Neural progenitor cell (in vitro differentiated cells): ENCODE measurements at regions not wholly inside any gene's neighbourhood (a gene's known extent, or its start where the extent isn't known, plus 50 kb on each side); places are given as distances from the start of the nearest gene placed in this dataset.
"Not testable (repeated sequence)": the region's sequence is repeated elsewhere in the genome, so short reads cannot be mapped to it uniquely, and the experiment has no call there.

ENCODE experiments used
- DNase-seq: peaks from one replicate; pipeline ENCODE4 v3.0.0-alpha.2; 2016; ENCODE audit warnings: low spot score
- H2AFZ ChIP-seq: fragments of 200-600 bp; sonication (generic); replicated peaks from 2 replicates; pipeline ENCODE4 v1.6.1; 2016; ENCODE audit warnings: antibody characterized with exemption
- H3F3A ChIP-seq: fragments of 200-600 bp; sonication (generic); 2 replicates; pipeline ENCODE4 v1.6.1; 2016; ENCODE audit warnings: antibody characterized with exemption, low read depth
- H3K27ac ChIP-seq: fragments of 200-600 bp; sonication (generic); 2 replicates; pipeline ENCODE4 v1.5.1; 2016; ENCODE audit warnings: mild to moderate bottlenecking
- H3K27me3 ChIP-seq: fragments of 200-600 bp; sonication (generic); 2 replicates; pipeline ENCODE4 v1.6.1; 2016; ENCODE audit warnings: mild to moderate bottlenecking, moderate library complexity
- H3K36me3 ChIP-seq: fragments of 200-600 bp; sonication (generic); 2 replicates; pipeline ENCODE4 v1.5.1; 2016
- H3K4me1 ChIP-seq: fragments of 200-600 bp; sonication (generic); 2 replicates; pipeline ENCODE4 v1.6.1; 2016; ENCODE audit warnings: mixed run types
- H3K4me2 ChIP-seq: fragments of 200-600 bp; sonication (generic); 2 replicates; pipeline ENCODE4 v1.6.1; 2016
- H3K4me3 ChIP-seq: fragments of 200-600 bp; sonication (generic); 2 replicates; pipeline ENCODE4 v1.5.1; 2016
- H3K79me2 ChIP-seq: fragments of 200-600 bp; sonication (generic); 2 replicates; pipeline ENCODE4 v1.6.1; 2016; ENCODE audit warnings: low read depth
- H3K9ac ChIP-seq: fragments of 200-600 bp; sonication (generic); 2 replicates; pipeline ENCODE4 v1.6.1; 2016
- H3K9me3 ChIP-seq: fragments of 200-600 bp; sonication (generic); 2 replicates; pipeline ENCODE4 v1.5.1; 2016; ENCODE audit warnings: low read depth
- H4K20me1 ChIP-seq: fragments of 200-600 bp; sonication (generic); 2 replicates; pipeline ENCODE4 v1.6.1; 2016; ENCODE audit warnings: low read depth
- H3K27ac Mint-ChIP-seq: 3 replicates; pipeline ENCODE4 v1.8.0; 2021; ENCODE audit warnings: mixed read lengths
- H3K27me3 Mint-ChIP-seq: 2 replicates; pipeline ENCODE4 v1.8.0; 2022; ENCODE audit warnings: low read depth, mild to moderate bottlenecking, inconsistent platforms, moderate library complexity, mixed read lengths; ENCODE audit not compliant: insufficient read depth
- H3K36me3 Mint-ChIP-seq: 3 replicates; pipeline ENCODE4 v1.8.0; 2021; ENCODE audit warnings: mixed read lengths
- H3K4me1 Mint-ChIP-seq: 3 replicates; pipeline ENCODE4 v1.8.0; 2021; ENCODE audit warnings: mixed read lengths
- H3K4me3 Mint-ChIP-seq: 3 replicates; pipeline ENCODE4 v1.8.0; 2021; ENCODE audit warnings: mild to moderate bottlenecking, moderate library complexity, mixed read lengths
- H3K9me3 Mint-ChIP-seq: 3 replicates; pipeline ENCODE4 v1.8.0; 2020; ENCODE audit warnings: mixed read lengths
- EZH2 ChIP-seq: fragments of 200-600 bp; sonication (generic); IDR thresholded peaks from 2 replicates; pipeline ENCODE4 v1.6.1; 2017; ENCODE audit warnings: antibody characterized with exemption, mild to moderate bottlenecking, moderate library complexity
- EZH2phosphoT487 ChIP-seq: fragments of 200-600 bp; sonication (generic); IDR thresholded peaks from 2 replicates; pipeline ENCODE4 v1.6.1; 2017; ENCODE audit warnings: antibody characterized with exemption
- TF ChIP-seq, protein P1 (sequence below): fragments of 200-600 bp; sonication (generic); IDR thresholded peaks from 2 replicates; pipeline ENCODE4 v1.5.1; 2017; ENCODE audit warnings: antibody characterized with exemption, mild to moderate bottlenecking

DNA sequence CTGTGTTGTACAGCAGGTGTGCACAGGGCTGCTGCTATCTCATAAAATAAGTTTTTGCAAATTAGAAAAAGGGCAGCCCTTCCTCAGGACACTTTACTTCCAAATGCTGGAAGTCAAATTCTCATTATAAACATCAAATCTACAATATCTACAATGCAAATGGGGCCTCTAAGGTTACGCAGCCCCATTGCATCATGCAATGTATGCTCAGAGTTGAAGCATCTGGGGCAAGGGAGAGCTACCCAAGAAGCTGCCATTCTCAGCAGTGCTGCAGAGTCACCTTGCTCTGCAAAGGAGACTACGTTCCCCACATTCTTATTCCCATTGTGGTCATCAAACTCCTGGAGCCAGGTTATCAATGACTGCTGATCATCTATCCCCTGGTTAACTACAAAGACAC lies 208.9 kb upstream of the POGK start:
- no peak overlapping the region for H2AFZ ChIP-seq
- H3K79me2 ChIP-seq: no peaks in the 10 kb centered on the region
- no peaks in the 10 kb centered on the region for H3K4me1 ChIP-seq
- H3K4me2 ChIP-seq: no peak overlapping the region
- no peaks in the 10 kb centered on the region for H4K20me1 ChIP-seq
- no peak overlapping the region for H3K27ac ChIP-seq
- no peaks in the 10 kb centered on the region for H3K9me3 ChIP-seq
- Mint-ChIP-seq H3K9me3 (no peaks in the 10 kb centered on the region), H3K27me3 (no peaks in the 10 kb centered on the region), H3K4me3 (no peak overlapping the region), H3K4me1 (no peaks in the 10 kb centered on the region), H3K27ac (no peak overlapping the region), H3K36me3 (no peaks in the 10 kb centered on the region)
- no peaks in the 10 kb centered on the region for H3F3A ChIP-seq
- no peaks in the 10 kb centered on the region for H3K36me3 ChIP-seq
- TF ChIP-seq, protein P1, sequence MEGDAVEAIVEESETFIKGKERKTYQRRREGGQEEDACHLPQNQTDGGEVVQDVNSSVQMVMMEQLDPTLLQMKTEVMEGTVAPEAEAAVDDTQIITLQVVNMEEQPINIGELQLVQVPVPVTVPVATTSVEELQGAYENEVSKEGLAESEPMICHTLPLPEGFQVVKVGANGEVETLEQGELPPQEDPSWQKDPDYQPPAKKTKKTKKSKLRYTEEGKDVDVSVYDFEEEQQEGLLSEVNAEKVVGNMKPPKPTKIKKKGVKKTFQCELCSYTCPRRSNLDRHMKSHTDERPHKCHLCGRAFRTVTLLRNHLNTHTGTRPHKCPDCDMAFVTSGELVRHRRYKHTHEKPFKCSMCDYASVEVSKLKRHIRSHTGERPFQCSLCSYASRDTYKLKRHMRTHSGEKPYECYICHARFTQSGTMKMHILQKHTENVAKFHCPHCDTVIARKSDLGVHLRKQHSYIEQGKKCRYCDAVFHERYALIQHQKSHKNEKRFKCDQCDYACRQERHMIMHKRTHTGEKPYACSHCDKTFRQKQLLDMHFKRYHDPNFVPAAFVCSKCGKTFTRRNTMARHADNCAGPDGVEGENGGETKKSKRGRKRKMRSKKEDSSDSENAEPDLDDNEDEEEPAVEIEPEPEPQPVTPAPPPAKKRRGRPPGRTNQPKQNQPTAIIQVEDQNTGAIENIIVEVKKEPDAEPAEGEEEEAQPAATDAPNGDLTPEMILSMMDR: no peak
- TF ChIP-seq EZH2phosphoT487 (no peak), EZH2 (no peak)
- H3K27me3 ChIP-seq: no peaks in the 10 kb centered on the region
- H3K9ac ChIP-seq: no peak overlapping the region
- H3K4me3 ChIP-seq: no peak overlapping the region
- DNase-seq: no peak

DNA sequence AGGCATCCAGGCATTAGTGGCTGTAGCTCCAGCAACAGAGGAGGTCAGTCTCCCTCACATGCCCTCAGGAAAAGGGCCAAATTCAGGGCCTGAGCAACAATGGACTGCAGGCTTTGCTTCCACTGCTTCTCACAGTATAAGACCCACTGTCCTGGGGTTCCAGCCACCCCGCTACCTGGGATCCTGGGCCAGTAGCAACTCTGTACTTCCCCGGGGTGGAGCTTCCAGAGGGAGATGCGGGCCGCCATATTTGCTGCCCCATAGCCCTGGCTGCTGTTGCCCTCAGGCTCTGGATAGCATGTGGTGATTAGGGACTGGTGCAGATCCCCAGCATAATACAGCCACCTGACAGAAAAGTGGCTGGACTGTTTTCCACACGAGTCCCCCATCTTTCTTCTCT lies 201.1 kb upstream of the POGK start:
- TF ChIP-seq, protein P1: no peak
- TF ChIP-seq EZH2phosphoT487 (no peak), EZH2 (no peak)
- Histone ChIP-seq H3K9me3 (no peaks in the 10 kb centered on the region), H3K9ac (no peak overlapping the region), H3K36me3 (no peaks in the 10 kb centered on the region), H4K20me1 (no peaks in the 10 kb centered on the region), H3K4me2 (no peak overlapping the region), H3K27me3 (no peaks in the 10 kb centered on the region), H3K79me2 (no peaks in the 10 kb centered on the region), H3K27ac (no peak overlapping the region), H3K4me1 (no peaks in the 10 kb centered on the region), H3F3A (no peaks in the 10 kb centered on the region), H2AFZ (no peak overlapping the region), H3K4me3 (no peak overlapping the region)
- peaks cover 6% of the 10 kb centered on the region for H3K27me3 Mint-ChIP-seq
- H3K36me3 Mint-ChIP-seq: no peaks in the 10 kb centered on the region
- H3K4me3 Mint-ChIP-seq: no peak overlapping the region
- DNase-seq: no peak
- H3K27ac Mint-ChIP-seq: no peak overlapping the region
- no peaks in the 10 kb centered on the region for H3K4me1 Mint-ChIP-seq
- H3K9me3 Mint-ChIP-seq: no peaks in the 10 kb centered on the region

DNA sequence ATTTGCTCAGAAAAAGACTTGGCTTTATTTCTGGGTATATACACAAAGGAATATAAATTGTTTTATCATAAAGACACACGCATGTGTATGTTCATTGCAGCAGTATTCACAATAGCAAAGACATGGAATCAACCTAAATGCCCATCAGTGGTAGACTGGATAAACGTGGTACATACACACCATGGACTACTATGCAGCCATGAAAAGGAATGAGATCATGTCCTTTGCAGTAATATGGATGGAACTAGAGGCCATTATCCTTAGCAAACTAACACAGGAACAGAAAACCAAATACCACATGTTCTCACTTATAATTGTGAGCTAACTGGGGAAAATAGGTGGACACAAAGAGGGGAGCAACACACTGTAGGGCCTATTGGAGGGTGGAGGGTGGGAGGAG lies 182.0 kb upstream of the POGK start:
- H3K27ac Mint-ChIP-seq, H3K9me3 ChIP-seq, DNase-seq, H3K79me2 ChIP-seq, H3K27me3 Mint-ChIP-seq, H3K36me3 Mint-ChIP-seq, H3K4me1 ChIP-seq, H3K4me2 ChIP-seq, H3K4me3 ChIP-seq, H2AFZ ChIP-seq, H3K4me1 Mint-ChIP-seq, H4K20me1 ChIP-seq, H3K36me3 ChIP-seq, H3K4me3 Mint-ChIP-seq, H3K27ac ChIP-seq, H3F3A ChIP-seq, H3K27me3 ChIP-seq, H3K9ac ChIP-seq, H3K9me3 Mint-ChIP-seq: not testable (repeated sequence)

DNA sequence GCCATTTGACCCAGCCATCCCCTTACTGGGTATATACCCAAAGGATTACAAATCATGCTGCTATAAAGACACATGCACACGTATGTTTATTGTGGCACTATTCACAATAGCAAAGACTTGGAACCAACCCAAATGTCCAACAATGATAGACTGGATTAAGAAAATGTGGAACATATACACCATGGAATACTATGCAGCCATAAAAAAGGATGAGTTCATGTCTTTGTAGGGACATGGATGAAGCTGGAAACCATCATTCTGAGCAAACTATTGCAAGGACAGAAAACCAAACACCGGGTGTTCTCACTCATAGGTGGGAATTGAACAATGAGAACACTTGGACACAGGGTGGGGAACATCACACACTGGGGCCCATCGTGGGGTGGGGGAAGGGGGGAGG lies 172.5 kb upstream of the POGK start:
- not testable (repeated sequence) for H3K36me3 ChIP-seq, H3K27me3 ChIP-seq, H3K27me3 Mint-ChIP-seq, H3K79me2 ChIP-seq, H2AFZ ChIP-seq, DNase-seq, H3K4me3 ChIP-seq, H3K4me2 ChIP-seq, H3K4me3 Mint-ChIP-seq, H3K4me1 ChIP-seq, H3K9ac ChIP-seq, H4K20me1 ChIP-seq, H3F3A ChIP-seq, H3K9me3 Mint-ChIP-seq, H3K4me1 Mint-ChIP-seq, H3K9me3 ChIP-seq, H3K27ac ChIP-seq, H3K27ac Mint-ChIP-seq, H3K36me3 Mint-ChIP-seq

DNA sequence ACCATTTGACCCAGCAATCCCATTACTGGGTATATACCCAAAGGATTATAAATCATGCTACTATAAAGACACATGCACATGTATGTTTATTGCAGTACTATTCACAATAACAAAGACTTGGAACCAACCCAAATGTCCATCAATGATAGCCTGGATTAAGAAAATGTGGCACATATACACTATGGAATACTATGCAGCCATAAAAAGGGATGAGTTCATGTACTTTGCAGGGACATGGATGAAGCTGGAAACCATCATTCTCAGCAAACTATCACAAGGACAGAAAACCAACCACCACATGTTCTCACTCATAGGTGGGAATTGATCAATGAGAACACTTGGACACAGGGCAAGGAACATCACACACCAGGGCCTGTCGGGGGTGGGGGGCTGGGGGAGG lies 171.7 kb upstream of the POGK start:
- not testable (repeated sequence) for H3K79me2 ChIP-seq, H3K27me3 ChIP-seq, H3K27ac Mint-ChIP-seq, H3K36me3 ChIP-seq, H3K4me3 ChIP-seq, H3K9me3 ChIP-seq, H2AFZ ChIP-seq, H4K20me1 ChIP-seq, H3K4me1 ChIP-seq, H3K27me3 Mint-ChIP-seq, DNase-seq, H3K9me3 Mint-ChIP-seq, H3K27ac ChIP-seq, H3K4me1 Mint-ChIP-seq, H3K4me3 Mint-ChIP-seq, H3K36me3 Mint-ChIP-seq, H3K9ac ChIP-seq, H3F3A ChIP-seq, H3K4me2 ChIP-seq
